DMS153 (cell line): ENCODE measurements at regions not wholly inside any gene's neighbourhood (a gene's known extent, or its start where the extent isn't known, plus 50 kb on each side); places are given as distances from the start of the nearest gene placed in this dataset.
"Not testable (repeated sequence)": the region's sequence is repeated elsewhere in the genome, so short reads cannot be mapped to it uniquely, and the experiment has no call there.

ENCODE experiments used
- DNase-seq: peaks from one replicate; lab custom pipeline; 2025; lab: John Stamatoyannopoulos, UW

GRCh38 chr16:48997946-48998345 lies 283.7 kb downstream of the CBLN1 start:
- no peak for DNase-seq

DNA sequence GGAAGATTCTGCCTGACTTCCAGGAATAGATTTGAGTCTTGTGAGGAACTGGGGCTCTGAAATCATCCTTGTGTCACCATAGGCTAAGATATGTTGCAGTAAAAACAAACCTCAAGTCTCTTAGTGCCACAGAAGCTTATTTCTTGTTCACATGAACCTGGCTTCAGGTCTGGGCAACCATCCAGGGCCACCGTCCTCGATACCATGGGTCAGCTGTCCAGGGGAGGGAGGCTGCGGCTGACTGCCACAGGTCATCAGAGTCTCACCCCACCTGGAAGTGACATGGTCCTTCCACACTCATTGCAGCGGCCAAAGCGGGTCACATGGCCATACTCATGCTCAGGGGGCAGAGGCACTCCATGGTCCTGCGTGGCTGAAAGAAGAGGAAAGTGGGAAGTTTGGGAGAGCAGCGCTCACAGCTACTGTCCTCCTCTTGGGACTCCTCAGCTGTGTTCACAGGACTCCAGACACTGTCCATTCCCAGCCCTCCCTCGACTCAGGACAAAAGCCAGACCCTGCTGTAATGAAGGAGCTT lies 284.5 kb downstream of the CBLN1 start:
- DNase-seq, result no peak

- no peak for DNase-seq
Measured at GRCh38 chr16:48978501-48978900, 303.1 kb downstream of the CBLN1 start.

DNA sequence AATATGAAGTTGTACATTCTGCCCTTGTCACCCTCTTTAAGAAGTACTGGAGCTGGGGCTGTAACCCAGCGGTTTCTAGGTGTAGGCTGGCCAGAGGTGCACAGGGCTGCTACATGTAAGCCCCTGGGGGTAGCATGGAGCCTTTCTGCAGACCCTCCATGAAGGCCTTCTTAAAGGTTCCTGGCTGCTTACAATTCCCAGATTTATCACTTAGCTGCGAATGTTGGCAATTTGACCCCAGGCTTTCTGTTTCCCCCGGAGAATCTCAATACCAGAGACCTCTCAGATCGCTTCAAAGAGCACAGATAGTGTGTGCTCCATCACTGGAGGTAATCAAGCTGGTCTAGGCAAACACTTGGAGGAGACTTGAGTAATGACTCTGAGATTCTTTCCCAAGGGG lies 309.4 kb downstream of the CBLN1 start:
- no peak for DNase-seq

GRCh38 chr16:48971571-48972077 lies 310.0 kb downstream of the CBLN1 start:
- no peak for DNase-seq

GRCh38 chr16:48970216-48970615 lies 311.4 kb downstream of the CBLN1 start:
- no peak for DNase-seq

DNA sequence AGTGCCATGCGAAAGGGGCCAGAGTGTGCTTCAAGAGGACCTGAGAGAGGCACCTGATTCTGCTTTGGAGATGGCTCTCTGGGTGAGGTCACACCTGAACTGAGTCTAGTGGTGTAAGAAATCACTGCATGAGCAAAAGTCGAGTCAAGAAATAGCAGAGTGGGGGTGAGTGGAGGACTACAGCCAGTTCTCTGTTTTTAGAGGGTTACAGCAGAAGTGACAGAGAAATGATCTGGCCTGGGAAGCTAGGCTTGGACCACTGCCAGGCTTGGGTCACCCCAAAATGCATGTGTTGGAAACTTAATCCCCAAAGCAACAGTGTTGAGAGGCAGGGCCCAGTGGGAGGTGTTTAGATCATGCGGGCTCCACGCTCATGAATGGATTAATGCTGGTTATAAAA lies 312.0 kb downstream of the CBLN1 start:
- no peak for DNase-seq

GRCh38 chr16:48965386-48965785 lies 316.3 kb downstream of the CBLN1 start:
- DNase-seq, result peak; percentile 73

DNA sequence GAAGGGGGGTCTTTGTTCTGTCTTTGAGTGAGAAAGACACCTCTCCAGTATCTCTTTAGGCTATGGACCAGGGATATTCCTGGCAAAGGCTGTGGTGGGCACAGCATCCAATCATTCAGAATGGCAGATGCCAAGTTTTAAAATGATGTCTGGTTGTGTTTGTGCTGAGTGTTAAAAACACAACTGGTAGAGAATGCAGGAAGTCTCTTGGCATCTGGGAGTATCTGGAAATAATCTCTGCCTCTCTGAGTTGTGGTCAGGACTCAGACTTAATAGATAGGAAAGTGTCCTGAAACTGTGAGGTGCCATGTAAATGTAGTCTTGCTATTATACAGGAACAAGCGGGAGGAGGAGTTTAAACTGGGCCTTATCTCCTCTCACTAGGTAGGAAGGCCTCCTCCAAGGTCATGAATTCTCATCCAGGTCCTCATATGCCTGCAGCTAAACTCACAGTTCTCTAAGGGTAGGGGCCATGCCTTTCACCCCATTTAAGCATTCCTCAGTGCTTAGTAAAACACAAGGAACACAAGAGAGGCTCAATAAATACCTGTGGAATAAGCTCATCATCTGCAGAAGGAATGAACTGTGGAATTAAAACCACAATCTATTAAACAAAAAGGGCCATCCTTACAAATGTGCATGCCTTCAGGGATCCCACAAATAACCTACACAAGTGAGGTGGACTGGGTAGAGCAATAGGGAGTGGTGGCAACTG lies 317.6 kb downstream of the CBLN1 start:
- no peak for DNase-seq

- DNase-seq, result no peak
Measured at GRCh38 chr16:48963306-48963705, 318.3 kb downstream of the CBLN1 start.

- no peak for DNase-seq
Measured at GRCh38 chr16:48961546-48961945, 320.1 kb downstream of the CBLN1 start.

GRCh38 chr16:48960830-48961229 lies 320.8 kb downstream of the CBLN1 start:
- no peak for DNase-seq

GRCh38 chr16:48959747-48960146 lies 321.9 kb downstream of the CBLN1 start:
- DNase-seq, result no peak

DNA sequence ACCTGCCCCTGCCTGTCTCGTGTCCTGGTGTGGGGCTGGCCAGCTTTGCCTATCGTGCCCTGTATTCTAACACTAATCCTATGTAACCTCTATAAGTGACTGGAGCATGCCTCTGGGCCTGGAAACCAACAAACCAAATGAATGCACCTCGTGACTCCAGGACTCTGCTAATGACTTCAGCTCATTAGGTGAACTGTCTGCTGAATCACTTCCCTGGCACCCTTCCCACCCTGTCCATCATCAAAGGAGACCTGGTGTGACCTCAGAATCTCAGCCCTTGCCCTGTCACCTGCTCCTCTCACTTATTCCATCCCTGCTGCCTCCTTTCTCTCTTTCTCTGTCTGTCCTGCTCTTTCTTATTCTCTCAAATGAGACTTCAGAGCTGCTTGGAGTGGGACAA lies 322.4 kb downstream of the CBLN1 start:
- no peak for DNase-seq

DNA sequence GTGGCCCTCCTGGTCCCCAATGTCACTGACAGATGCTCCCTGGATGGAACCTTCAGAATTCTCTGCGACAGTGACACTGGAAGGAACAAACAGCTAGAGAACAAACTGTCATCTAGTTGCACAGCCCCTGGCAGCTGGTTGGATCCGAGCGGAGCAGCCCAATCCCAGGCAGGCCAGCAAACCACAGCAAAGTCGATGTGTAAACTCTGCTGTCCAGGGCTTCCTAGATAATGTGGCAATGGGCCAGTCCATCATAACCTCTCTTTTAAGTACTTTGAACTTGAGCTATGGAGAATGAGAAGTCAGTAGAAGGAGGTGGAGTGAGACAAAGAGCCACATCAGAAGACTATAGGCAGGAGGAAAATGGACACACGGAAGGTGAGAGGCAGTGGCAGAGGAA lies 323.0 kb downstream of the CBLN1 start:
- no peak for DNase-seq

- no peak for DNase-seq
Measured at GRCh38 chr16:48956620-48957019, 325.0 kb downstream of the CBLN1 start.

GRCh38 chr16:48955837-48956236 lies 325.8 kb downstream of the CBLN1 start:
- DNase-seq, result no peak

GRCh38 chr16:48951621-48952125 lies 330.0 kb downstream of the CBLN1 start:
- not testable (repeated sequence) for DNase-seq

DNA sequence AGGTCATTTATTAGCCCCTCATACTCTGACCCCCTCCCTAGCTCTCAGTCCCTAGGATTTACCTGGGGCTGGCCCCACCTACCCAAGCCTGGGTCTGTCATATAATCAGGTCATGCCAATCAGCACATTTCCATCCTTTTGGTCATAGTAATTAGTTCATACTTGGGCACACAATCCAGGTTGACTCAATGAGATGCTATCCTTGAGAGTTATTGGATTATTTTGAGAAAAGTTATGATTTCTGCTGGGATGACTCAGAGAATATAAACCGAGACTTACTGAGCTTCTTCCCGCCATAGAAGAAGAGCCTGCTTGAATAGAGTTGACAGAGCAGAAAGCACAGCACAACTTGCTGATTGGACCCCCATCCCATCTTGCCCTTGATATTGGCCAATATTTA lies 331.5 kb downstream of the CBLN1 start:
- DNase-seq, result no peak

DNA sequence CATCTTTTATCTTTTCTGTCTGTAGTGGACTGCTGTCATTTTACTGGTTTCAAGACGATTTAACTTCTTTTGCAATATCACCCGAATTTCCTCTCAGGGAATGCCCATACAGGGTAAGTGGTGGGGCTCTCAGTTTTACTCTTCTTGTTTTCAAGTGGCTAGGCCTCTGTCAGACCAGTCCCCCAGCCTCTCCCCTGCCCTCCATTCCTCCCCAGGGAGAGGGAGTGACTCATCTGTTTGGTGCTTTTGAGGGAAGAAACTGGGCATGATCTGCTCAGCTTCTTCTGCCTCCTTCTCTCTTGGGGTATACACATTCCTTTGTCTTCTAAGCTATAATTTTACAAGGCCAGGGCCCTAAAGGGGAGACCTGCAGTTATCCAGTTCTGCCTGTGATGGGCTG lies 332.0 kb downstream of the CBLN1 start:
- DNase-seq, result no peak

DNA sequence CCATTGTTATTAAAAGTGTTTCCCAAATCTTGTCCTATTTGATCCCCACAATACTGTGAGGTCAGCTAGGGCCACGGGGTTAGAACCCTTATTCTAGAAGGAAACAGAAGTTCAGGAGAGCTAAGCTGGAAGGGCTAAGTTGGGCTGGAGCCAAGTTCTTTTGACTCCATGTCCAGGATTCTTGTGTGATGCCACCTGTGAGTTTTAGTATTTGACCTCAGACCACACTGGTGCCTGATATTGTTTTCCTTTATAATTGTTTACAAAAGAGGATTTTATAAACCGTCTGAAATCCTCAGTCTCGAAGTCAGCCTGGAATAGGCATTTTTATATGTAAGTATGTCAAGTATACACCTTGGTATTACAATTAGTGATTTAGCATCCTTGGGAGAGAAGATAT lies 332.7 kb downstream of the CBLN1 start:
- DNase-seq, result no peak

DNA sequence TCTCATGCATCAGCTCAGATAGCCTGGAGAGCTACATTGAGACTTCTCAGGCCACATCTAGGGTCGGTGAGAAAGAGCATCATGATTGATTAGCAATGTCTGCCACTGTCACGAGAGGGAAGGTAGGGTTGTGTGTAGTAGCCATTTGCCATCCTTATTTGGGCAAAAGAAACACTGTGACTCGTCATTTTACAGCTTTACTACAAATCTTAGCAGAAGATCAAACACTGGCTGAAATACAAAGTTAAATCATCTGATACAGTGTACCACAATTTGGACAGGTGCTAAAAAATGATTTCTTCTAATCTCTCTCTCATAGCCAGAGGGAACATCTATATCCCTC lies 334.3 kb downstream of the CBLN1 start:
- DNase-seq, result no peak

GRCh38 chr16:48946686-48947370 lies 334.8 kb downstream of the CBLN1 start:
- no peak for DNase-seq
